ENCODE measurements at regions not wholly inside any gene's neighbourhood (a gene's known extent, or its start where the extent isn't known, plus 50 kb on each side); places are given as distances from the start of the nearest gene placed in this dataset.

DNA sequence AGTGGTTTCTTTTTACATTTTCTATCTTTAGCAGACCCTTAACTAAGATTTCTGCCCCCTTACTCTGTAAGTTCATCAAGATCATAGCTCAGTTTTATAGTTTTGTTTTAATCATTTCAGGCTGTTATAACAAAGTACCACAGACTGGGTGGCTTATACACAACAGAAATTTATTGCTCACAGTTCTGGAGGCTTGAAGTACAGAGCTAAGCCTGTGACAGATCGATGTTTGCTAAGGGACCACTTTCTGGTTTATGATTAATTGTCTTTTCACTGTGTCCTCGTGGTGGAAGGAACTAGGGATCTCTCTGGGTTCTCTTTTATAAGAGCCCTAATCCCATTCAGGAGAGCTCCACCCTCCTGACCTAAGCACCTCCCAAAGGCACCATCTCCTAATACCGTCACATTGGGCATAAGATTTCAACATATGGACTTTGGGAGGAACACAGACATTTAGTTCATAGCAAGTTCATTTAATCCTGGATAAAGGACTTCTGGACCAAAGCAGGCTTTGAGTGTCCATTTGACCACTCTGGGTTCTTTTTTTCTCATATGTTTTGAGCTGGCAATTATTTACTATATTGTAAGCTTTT, 137.0 kb upstream of the IL15 start:
- no peaks in the 10 kb centered on the region for H3K4me1 ChIP-seq (ENCODE audit: control insufficient read depth in 1 of 2, insufficient read depth in 2 of 2, low read length in 2 of 2)

GRCh38 chr4:141501395-141501794, 135.0 kb upstream of the IL15 start:
- H3K36me3 ChIP-seq (ENCODE audit: control insufficient read depth in 1 of 2, insufficient read depth in 2 of 2, low read length in 2 of 2), result no peaks in the 10 kb centered on the region

More for the DNA sequence above, 137.0 kb upstream of the IL15 start:
- H3K4me3 ChIP-seq (ENCODE audit: low read depth in 1 of 2, low read length in 2 of 2), result no peak overlapping the region
- H3K27me3 ChIP-seq (ENCODE audit: low read depth, low read length), result no peaks in the 10 kb centered on the region
- H3K27ac ChIP-seq (ENCODE audit: low read length), result no peak overlapping the region
- H3K9me3 ChIP-seq (ENCODE audit: control insufficient read depth in 1 of 2, low read length in 2 of 2), result no peaks in the 10 kb centered on the region
- H3K36me3 ChIP-seq (ENCODE audit: control insufficient read depth in 1 of 2, insufficient read depth in 2 of 2, low read length in 2 of 2), result no peaks in the 10 kb centered on the region

DNA sequence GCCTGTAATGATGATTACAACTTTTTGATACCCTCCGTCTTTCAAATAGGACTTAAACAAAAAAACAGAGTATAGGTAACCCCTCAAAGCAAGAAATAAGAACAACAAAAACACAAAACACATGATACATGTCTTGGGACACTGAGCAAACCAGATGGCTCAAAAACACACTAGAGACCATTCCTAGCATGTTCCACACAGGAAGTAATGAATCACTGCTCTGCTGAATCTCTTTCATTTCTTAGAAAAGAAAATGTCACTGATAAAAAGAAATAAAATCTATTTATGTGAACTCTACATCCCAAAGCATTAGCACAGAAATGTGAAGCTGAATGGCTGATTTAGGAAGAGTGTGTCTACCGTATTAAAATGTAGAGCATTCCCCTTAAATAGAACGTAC, 134.5 kb upstream of the IL15 start:
- no peaks in the 10 kb centered on the region for H3K4me1 ChIP-seq (ENCODE audit: control insufficient read depth in 1 of 2, insufficient read depth in 2 of 2, low read length in 2 of 2)
- no peaks in the 10 kb centered on the region for H3K9me3 ChIP-seq (ENCODE audit: control insufficient read depth in 1 of 2, low read length in 2 of 2)
- no peak overlapping the region for H3K4me3 ChIP-seq (ENCODE audit: low read depth in 1 of 2, low read length in 2 of 2)
- no peaks in the 10 kb centered on the region for H3K36me3 ChIP-seq (ENCODE audit: control insufficient read depth in 1 of 2, insufficient read depth in 2 of 2, low read length in 2 of 2)
- no peaks in the 10 kb centered on the region for H3K27me3 ChIP-seq (ENCODE audit: low read depth, low read length)
- no peak overlapping the region for H3K27ac ChIP-seq (ENCODE audit: low read length)

More at GRCh38 chr4:141501395-141501794, 135.0 kb upstream of the IL15 start:
- no peaks in the 10 kb centered on the region for H3K4me1 ChIP-seq (ENCODE audit: control insufficient read depth in 1 of 2, insufficient read depth in 2 of 2, low read length in 2 of 2)
- no peak overlapping the region for H3K4me3 ChIP-seq (ENCODE audit: low read depth in 1 of 2, low read length in 2 of 2)
- H3K9me3 ChIP-seq (ENCODE audit: control insufficient read depth in 1 of 2, low read length in 2 of 2), result no peaks in the 10 kb centered on the region
- no peaks in the 10 kb centered on the region for H3K27me3 ChIP-seq (ENCODE audit: low read depth, low read length)
- H3K27ac ChIP-seq (ENCODE audit: low read length), result no peak overlapping the region

- Histone ChIP-seq H3K36me3 (ENCODE audit: control insufficient read depth in 1 of 2, insufficient read depth in 2 of 2, low read length in 2 of 2) (no peaks in the 10 kb centered on the region), H3K27ac (ENCODE audit: low read length) (no peak overlapping the region), H3K9me3 (ENCODE audit: control insufficient read depth in 1 of 2, low read length in 2 of 2) (no peaks in the 10 kb centered on the region), H3K27me3 (ENCODE audit: low read depth, low read length) (no peaks in the 10 kb centered on the region), H3K4me1 (ENCODE audit: control insufficient read depth in 1 of 2, insufficient read depth in 2 of 2, low read length in 2 of 2) (no peaks in the 10 kb centered on the region), H3K4me3 (ENCODE audit: low read depth in 1 of 2, low read length in 2 of 2) (no peak overlapping the region)
These were observed 133.6 kb upstream of the IL15 start for GRCh38 chr4:141502755-141503154.

GRCh38 chr4:141503260-141503659, 133.1 kb upstream of the IL15 start:
- H3K9me3 ChIP-seq (ENCODE audit: control insufficient read depth in 1 of 2, low read length in 2 of 2), result no peaks in the 10 kb centered on the region
- H3K27me3 ChIP-seq (ENCODE audit: low read depth, low read length), result no peaks in the 10 kb centered on the region
- H3K36me3 ChIP-seq (ENCODE audit: control insufficient read depth in 1 of 2, insufficient read depth in 2 of 2, low read length in 2 of 2), result no peaks in the 10 kb centered on the region
- no peak overlapping the region for H3K4me3 ChIP-seq (ENCODE audit: low read depth in 1 of 2, low read length in 2 of 2)
- no peak overlapping the region for H3K27ac ChIP-seq (ENCODE audit: low read length)
- no peaks in the 10 kb centered on the region for H3K4me1 ChIP-seq (ENCODE audit: control insufficient read depth in 1 of 2, insufficient read depth in 2 of 2, low read length in 2 of 2)

DNA sequence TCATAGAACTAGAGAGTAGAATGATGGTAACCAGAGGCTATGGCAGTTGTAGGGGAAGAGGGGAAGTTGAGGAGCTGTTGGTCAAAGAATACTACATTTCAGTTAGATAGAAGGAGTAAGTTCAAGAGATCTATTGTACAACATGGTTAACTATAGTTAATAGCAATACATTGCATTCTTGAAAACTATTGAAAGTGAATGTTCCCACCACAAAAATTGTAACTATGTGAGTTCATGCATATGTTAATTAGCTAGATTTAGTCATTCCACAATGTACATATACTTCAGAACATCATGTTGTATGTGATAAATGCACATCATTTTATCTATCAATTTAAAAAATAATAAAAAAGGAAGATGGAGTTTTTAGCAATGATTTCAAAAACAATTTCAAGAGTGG, 125.3 kb upstream of the IL15 start:
- Histone ChIP-seq H3K4me1 (ENCODE audit: control insufficient read depth in 1 of 2, insufficient read depth in 2 of 2, low read length in 2 of 2) (no peaks in the 10 kb centered on the region), H3K4me3 (ENCODE audit: low read depth in 1 of 2, low read length in 2 of 2) (no peak overlapping the region), H3K9me3 (ENCODE audit: control insufficient read depth in 1 of 2, low read length in 2 of 2) (peaks cover 0 to 3% of the 10 kb centered on the region in 2 donors), H3K36me3 (ENCODE audit: control insufficient read depth in 1 of 2, insufficient read depth in 2 of 2, low read length in 2 of 2) (no peaks in the 10 kb centered on the region), H3K27ac (ENCODE audit: low read length) (no peak overlapping the region), H3K27me3 (ENCODE audit: low read depth, low read length) (no peaks in the 10 kb centered on the region)

- no peak overlapping the region for H3K27ac ChIP-seq (ENCODE audit: low read length)
- no peaks in the 10 kb centered on the region for H3K36me3 ChIP-seq (ENCODE audit: control insufficient read depth in 1 of 2, insufficient read depth in 2 of 2, low read length in 2 of 2)
- no peaks in the 10 kb centered on the region for H3K27me3 ChIP-seq (ENCODE audit: low read depth, low read length)
- H3K4me3 ChIP-seq (ENCODE audit: low read depth in 1 of 2, low read length in 2 of 2), result no peak overlapping the region
- no peaks in the 10 kb centered on the region for H3K4me1 ChIP-seq (ENCODE audit: control insufficient read depth in 1 of 2, insufficient read depth in 2 of 2, low read length in 2 of 2)
- peaks cover 0 to 3% of the 10 kb centered on the region in 2 donors for H3K9me3 ChIP-seq (ENCODE audit: control insufficient read depth in 1 of 2, low read length in 2 of 2)
These were observed 122.5 kb upstream of the IL15 start for GRCh38 chr4:141513866-141514265.

- Histone ChIP-seq H3K4me3 (ENCODE audit: low read depth in 1 of 2, low read length in 2 of 2) (no peak overlapping the region), H3K27ac (ENCODE audit: low read length) (no peak overlapping the region), H3K9me3 (ENCODE audit: control insufficient read depth in 1 of 2, low read length in 2 of 2) (no peaks in the 10 kb centered on the region), H3K27me3 (ENCODE audit: low read depth, low read length) (no peaks in the 10 kb centered on the region), H3K4me1 (ENCODE audit: control insufficient read depth in 1 of 2, insufficient read depth in 2 of 2, low read length in 2 of 2) (no peaks in the 10 kb centered on the region), H3K36me3 (ENCODE audit: control insufficient read depth in 1 of 2, insufficient read depth in 2 of 2, low read length in 2 of 2) (no peaks in the 10 kb centered on the region)
These were observed 118.2 kb upstream of the IL15 start for GRCh38 chr4:141518222-141518621.

DNA sequence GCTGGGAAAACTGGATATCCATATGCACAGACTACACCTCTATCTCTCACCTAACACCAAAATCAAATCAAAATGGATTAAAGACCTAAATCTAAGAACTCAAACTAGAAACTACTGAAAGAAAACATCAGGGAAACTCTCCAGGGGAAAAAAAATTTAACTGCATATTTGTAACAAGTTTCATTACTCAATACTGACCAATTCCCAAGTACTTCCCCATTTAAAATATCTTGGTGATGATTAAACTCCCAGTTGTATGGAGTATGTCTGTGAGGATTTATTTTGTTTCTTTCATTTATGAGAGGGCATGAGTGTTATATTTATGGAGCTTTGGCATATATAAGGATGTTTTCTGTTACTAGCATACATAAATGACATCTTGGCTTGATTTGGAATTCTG, 112.3 kb upstream of the IL15 start:
- no peaks in the 10 kb centered on the region for H3K36me3 ChIP-seq (ENCODE audit: control insufficient read depth in 1 of 2, insufficient read depth in 2 of 2, low read length in 2 of 2)

GRCh38 chr4:141524841-141525240, 111.5 kb upstream of the IL15 start:
- no peaks in the 10 kb centered on the region for H3K36me3 ChIP-seq (ENCODE audit: control insufficient read depth in 1 of 2, insufficient read depth in 2 of 2, low read length in 2 of 2)
- H3K9me3 ChIP-seq (ENCODE audit: control insufficient read depth in 1 of 2, low read length in 2 of 2), result peaks cover 4 to 10% of the 10 kb centered on the region in 2 donors
- H3K4me3 ChIP-seq (ENCODE audit: low read depth in 1 of 2, low read length in 2 of 2), result no peak overlapping the region
- no peak overlapping the region for H3K27ac ChIP-seq (ENCODE audit: low read length)
- H3K4me1 ChIP-seq (ENCODE audit: control insufficient read depth in 1 of 2, insufficient read depth in 2 of 2, low read length in 2 of 2), result no peaks in the 10 kb centered on the region
- no peaks in the 10 kb centered on the region for H3K27me3 ChIP-seq (ENCODE audit: low read depth, low read length)

More for the DNA sequence above, 112.3 kb upstream of the IL15 start:
- H3K9me3 ChIP-seq (ENCODE audit: control insufficient read depth in 1 of 2, low read length in 2 of 2), result peaks cover 4 to 8% of the 10 kb centered on the region in 2 donors
- no peaks in the 10 kb centered on the region for H3K4me1 ChIP-seq (ENCODE audit: control insufficient read depth in 1 of 2, insufficient read depth in 2 of 2, low read length in 2 of 2)
- no peak overlapping the region for H3K27ac ChIP-seq (ENCODE audit: low read length)
- H3K4me3 ChIP-seq (ENCODE audit: low read depth in 1 of 2, low read length in 2 of 2), result no peak overlapping the region
- no peaks in the 10 kb centered on the region for H3K27me3 ChIP-seq (ENCODE audit: low read depth, low read length)

GRCh38 chr4:141530627-141531026, 105.8 kb upstream of the IL15 start:
- Histone ChIP-seq H3K27me3 (ENCODE audit: low read depth, low read length) (no peaks in the 10 kb centered on the region), H3K4me3 (ENCODE audit: low read depth in 1 of 2, low read length in 2 of 2) (no peak overlapping the region), H3K36me3 (ENCODE audit: control insufficient read depth in 1 of 2, insufficient read depth in 2 of 2, low read length in 2 of 2) (no peaks in the 10 kb centered on the region), H3K9me3 (ENCODE audit: control insufficient read depth in 1 of 2, low read length in 2 of 2) (peaks cover 4 to 13% of the 10 kb centered on the region in 2 donors), H3K4me1 (ENCODE audit: control insufficient read depth in 1 of 2, insufficient read depth in 2 of 2, low read length in 2 of 2) (no peaks in the 10 kb centered on the region), H3K27ac (ENCODE audit: low read length) (no peak overlapping the region)

- H3K4me3 ChIP-seq (ENCODE audit: low read depth in 1 of 2, low read length in 2 of 2), result no peak overlapping the region
- no peak overlapping the region for H3K27ac ChIP-seq (ENCODE audit: low read length)
- no peaks in the 10 kb centered on the region for H3K36me3 ChIP-seq (ENCODE audit: control insufficient read depth in 1 of 2, insufficient read depth in 2 of 2, low read length in 2 of 2)
- H3K9me3 ChIP-seq (ENCODE audit: control insufficient read depth in 1 of 2, low read length in 2 of 2), result peaks cover 5 to 17% of the 10 kb centered on the region in 2 donors
- H3K4me1 ChIP-seq (ENCODE audit: control insufficient read depth in 1 of 2, insufficient read depth in 2 of 2, low read length in 2 of 2), result no peaks in the 10 kb centered on the region
- no peaks in the 10 kb centered on the region for H3K27me3 ChIP-seq (ENCODE audit: low read depth, low read length)
These were observed 101.4 kb upstream of the IL15 start for GRCh38 chr4:141534985-141535384.
